ENCODE measurements at regions not wholly inside any gene's neighbourhood (a gene's known extent, or its start where the extent isn't known, plus 50 kb on each side); places are given as distances from the start of the nearest gene placed in this dataset.
"Not testable (repeated sequence)": the region's sequence is repeated elsewhere in the genome, so short reads cannot be mapped to it uniquely, and the experiment has no call there.

DNA sequence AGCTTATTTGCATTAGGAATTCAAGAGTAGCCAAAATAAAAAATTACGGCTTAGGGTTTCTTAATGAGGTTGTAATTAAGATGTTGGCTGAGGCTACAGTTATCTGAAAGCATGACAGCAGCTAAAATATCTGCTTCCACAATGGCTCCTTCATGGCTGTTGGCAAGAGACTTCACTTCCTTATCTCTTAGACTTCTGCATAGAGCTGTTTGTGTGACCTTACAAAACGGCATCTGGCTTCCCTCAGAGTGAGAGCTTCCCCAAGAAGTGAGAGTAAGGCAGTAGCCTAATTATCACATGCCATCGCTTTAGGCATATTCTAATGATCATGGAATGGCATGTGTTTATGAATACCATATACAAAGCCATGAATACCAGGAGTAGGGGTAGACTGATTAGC is 57.6 kb downstream of the CCDC59 start:
- intact Hi-C loops (cut with DNase I), result no loop called here
- no peak for DNase-seq

- DNase-seq, result no peak
- intact Hi-C loops (cut with DNase I), result no loop called here
These were observed 58.7 kb downstream of the CCDC59 start for GRCh38 chr12:82299319-82300025.

- intact Hi-C loops (cut with DNase I), result no loop called here
- DNase-seq, result no peak
These were observed 67.8 kb downstream of the CCDC59 start for GRCh38 chr12:82290415-82290814.

DNA sequence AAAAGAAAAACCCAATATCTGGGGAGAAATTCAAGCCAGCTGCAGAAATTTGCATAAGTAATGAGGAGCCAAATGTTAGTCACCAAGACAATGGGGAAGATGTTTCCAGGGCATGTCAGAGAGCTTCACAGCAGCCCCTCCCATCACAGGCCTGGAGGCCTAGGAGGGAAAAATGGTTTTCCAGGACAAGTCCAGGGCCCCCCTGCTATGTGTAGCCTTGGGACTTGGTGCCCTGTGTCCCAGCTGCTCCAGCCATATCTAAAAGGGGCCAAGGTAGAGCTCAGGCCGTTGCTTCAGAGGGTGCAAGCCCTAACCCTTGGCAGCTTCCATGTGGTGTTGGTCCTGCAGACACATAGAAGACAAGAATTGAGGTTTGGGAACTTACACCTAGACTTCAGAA is 76.9 kb downstream of the CCDC59 start:
- peak in 1 of 10 donors; percentile 32 for DNase-seq
- intact Hi-C loops (cut with DNase I), result not testable (repeated sequence)

DNA sequence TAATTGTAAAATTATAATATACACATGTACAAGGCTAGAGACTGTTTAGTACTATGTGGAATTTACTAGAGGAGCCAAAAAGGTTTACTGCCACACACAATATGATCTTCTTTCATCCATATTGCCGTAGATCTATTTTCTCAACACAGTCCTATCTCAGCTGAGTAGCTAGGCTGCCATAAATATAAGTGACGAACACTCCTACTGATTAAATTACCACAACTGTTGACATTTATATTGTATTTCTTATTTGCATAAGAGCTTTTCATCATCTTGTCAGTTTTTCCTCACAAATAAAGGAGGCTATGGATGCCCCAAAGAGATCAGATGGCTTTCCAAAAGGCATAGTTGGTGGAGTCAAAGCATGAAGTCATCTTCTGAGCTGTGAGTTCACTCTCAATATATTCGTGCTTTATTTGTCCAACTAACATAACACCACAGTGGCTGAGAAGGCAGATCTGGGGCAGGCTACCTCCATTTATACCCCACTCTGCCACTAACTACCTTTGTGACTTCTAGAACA is 78.6 kb downstream of the CCDC59 start:
- intact Hi-C loops (cut with DNase I), result no loop called here
- no peak for DNase-seq

- DNase-seq, result no peak
- intact Hi-C loops (cut with DNase I), result no loop called here
These were observed 80.6 kb downstream of the CCDC59 start for GRCh38 chr12:82277582-82277981.

DNA sequence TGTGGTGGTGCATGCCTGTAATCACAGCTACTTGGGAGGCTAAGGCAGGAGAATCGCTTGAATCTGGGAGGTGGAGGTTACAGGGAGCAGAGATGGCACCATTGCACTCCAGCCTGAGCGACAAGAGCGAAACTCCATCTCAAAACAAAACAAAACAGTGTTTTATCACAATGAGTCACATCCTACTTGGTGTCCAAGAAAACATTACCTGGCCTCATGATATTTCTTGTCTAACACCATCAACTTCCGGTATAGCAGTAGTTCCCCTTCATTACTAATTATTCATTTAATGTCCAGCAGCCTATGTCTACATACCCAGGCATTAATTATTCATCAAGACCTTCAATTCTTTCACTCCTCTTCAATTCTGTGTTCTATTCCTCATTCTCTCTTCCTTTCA is 115.5 kb downstream of the CCDC59 start:
- intact Hi-C loops (cut with DNase I), result no loop called here

GRCh38 chr12:82225871-82226270 is 132.3 kb downstream of the CCDC59 start:
- no peak for DNase-seq
- intact Hi-C loops (cut with DNase I), result no loop called here

More for the DNA sequence above, 115.5 kb downstream of the CCDC59 start:
- no peak for DNase-seq

- intact Hi-C loops (cut with DNase I), result no loop called here
- peak in 7 of 10 donors; percentile 6 to 85 (median 49) for DNase-seq
These were observed 134.8 kb downstream of the CCDC59 start for GRCh38 chr12:82223426-82223825.

GRCh38 chr12:82216475-82216874 is 141.7 kb downstream of the CCDC59 start:
- DNase-seq, result peak in 2 of 10 donors; percentile 62 to 77
- intact Hi-C loops (cut with DNase I), result no loop called here

- intact Hi-C loops (cut with DNase I), result no loop called here
- DNase-seq, result no peak
These were observed 144.4 kb downstream of the CCDC59 start for GRCh38 chr12:82213761-82214160.

- DNase-seq, result no peak
- intact Hi-C loops (cut with DNase I), result no loop called here
These were observed 147.3 kb downstream of the CCDC59 start for GRCh38 chr12:82210882-82211281.

GRCh38 chr12:82209533-82209932 is 148.7 kb downstream of the CCDC59 start:
- DNase-seq, result peak in 2 of 10 donors; percentile 55 to 62
- intact Hi-C loops (cut with DNase I), result no loop called here

- no peak for DNase-seq
- intact Hi-C loops (cut with DNase I), result no loop called here
These were observed 150.6 kb downstream of the CCDC59 start for GRCh38 chr12:82207556-82207955.

- intact Hi-C loops (cut with DNase I), result no loop called here
- DNase-seq, result no peak
These were observed 155.1 kb downstream of the CCDC59 start for GRCh38 chr12:82203086-82203485.

GRCh38 chr12:82187595-82187994 is 170.6 kb downstream of the CCDC59 start:
- intact Hi-C loops (cut with DNase I), result no loop called here

DNA sequence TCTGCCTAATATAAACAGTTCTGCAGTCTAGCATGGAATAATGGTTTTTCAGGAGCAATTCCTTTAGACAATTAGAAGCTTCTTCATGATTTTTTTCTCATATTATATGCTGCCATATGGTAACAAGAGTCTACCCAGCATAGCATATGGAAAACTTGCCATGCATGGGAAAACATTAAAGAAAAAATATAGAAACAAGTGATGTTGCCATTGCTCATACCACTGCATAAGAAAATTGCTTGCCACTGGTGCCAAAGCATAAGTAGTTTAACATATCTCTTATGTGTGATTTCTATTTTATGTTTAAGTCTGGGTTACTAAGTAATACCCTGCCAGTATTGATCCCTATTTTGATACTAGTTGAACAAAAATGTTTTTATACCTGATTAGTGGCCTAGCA is 171.2 kb downstream of the CCDC59 start:
- DNase-seq, result no peak
- intact Hi-C loops (cut with DNase I), result no loop called here

More at GRCh38 chr12:82187595-82187994, 170.6 kb downstream of the CCDC59 start:
- no peak for DNase-seq

DNA sequence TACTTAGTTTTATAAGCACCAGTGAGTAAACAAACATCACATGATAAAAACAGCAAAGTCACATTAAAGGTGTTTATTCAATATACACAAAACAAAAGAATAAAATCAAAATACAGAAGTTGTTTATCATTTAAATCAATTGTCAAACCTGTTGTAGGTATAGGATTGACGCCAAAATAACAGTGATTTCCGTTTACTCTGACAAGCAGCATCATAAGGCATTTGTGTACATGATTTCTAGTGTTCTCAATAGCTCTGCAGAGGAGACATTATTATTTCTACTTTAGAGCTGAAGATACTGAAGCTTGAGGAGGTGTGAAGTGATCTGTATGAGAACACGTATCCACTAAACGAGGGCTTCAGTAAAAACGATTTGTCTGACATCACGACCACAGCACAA is 171.9 kb downstream of the CCDC59 start:
- DNase-seq, result no peak
- intact Hi-C loops (cut with DNase I), result no loop called here

DNA sequence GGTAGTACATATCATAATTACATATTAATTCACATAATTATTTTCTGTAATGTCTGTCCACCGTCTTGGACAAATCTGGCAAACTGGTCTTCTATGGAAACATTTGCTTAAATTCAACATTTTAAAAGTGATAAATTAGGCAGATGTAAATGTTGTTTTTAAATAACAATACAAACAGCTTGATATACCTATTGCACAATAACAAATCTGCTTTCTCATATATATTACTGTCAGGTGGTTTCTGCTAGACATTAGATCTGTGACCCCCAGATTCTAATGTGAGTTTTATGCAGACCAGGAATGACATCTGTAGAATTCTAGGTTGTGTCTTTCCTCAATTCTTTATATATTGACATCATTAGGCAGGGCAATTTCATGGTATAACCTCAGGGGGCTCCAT is 173.3 kb downstream of the CCDC59 start:
- intact Hi-C loops (cut with DNase I), result no loop called here
- no peak for DNase-seq

- no peak for DNase-seq
- intact Hi-C loops (cut with DNase I), result no loop called here
These were observed 175.5 kb downstream of the CCDC59 start for GRCh38 chr12:82182601-82183190.

GRCh38 chr12:82176761-82177490 is 181.3 kb downstream of the CCDC59 start:
- intact Hi-C loops (cut with DNase I), result no loop called here
- DNase-seq, result no peak
